Hippocampal formation (tissue), 2 donors: ENCODE measurements at regions not wholly inside any gene's neighbourhood (a gene's known extent, or its start where the extent isn't known, plus 50 kb on each side); places are given as distances from the start of the nearest gene placed in this dataset.

Source experiments
- DNase-seq, 2 donors: peaks; one replicate each; lab custom pipeline; 2025; lab: John Stamatoyannopoulos, UW

- no peak for DNase-seq
These were observed 75.3 kb downstream of the NAP1L3 start for GRCh38 chrX:93598076-93598475.

GRCh38 chrX:93594780-93595179, 78.6 kb downstream of the NAP1L3 start:
- no peak for DNase-seq

GRCh38 chrX:93593966-93594365, 79.4 kb downstream of the NAP1L3 start:
- DNase-seq, result no peak

GRCh38 chrX:93591398-93591797, 82.0 kb downstream of the NAP1L3 start:
- no peak for DNase-seq

GRCh38 chrX:93585661-93586060, 87.7 kb downstream of the NAP1L3 start:
- DNase-seq, result no peak

DNA sequence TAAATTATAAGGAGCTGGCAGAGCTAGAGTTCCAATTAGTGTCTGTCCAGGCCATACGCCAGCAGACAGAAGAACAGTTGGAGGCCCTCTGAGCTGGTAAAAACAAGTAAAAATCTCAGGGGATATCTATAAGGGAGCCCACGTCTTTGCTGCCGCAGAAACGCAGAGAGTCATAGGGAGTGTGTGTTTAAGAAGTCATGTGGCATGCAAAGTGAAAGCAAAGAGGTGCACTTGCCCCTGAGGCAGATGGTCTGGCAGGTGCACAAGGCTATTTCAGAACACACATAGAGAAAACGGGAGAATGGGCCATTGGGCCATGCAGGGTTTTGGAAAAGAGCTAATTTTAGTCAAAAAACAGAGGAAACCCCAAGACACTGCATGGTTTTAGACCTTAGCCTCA, 92.7 kb downstream of the NAP1L3 start:
- DNase-seq, result no peak

GRCh38 chrX:93538575-93538974, 134.8 kb downstream of the NAP1L3 start:
- peak in 1 of 2 donors; percentile 12 for DNase-seq

DNA sequence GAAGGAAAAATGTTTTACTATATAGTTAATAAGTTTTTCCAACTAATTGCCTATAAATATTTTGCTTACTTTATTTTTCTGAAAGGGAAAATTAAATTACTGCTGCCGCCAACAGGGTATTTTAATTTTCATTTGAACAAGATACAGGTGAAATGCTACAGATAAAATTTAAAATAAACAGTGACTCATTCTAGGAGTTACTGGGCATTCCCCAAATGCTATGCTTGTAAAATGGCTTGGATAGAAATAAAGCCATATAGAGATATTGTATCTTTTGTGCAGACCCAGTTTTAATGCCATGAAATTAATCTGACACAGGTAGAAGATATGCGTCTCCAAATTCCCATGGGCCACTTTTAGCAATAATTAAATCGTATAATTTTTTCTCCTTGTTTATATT, 144.5 kb downstream of the NAP1L3 start:
- no peak for DNase-seq
